HCEC 1CT (cell line): ENCODE measurements at regions not wholly inside any gene's neighbourhood (a gene's known extent, or its start where the extent isn't known, plus 50 kb on each side); places are given as distances from the start of the nearest gene placed in this dataset.
"Not testable (repeated sequence)": the region's sequence is repeated elsewhere in the genome, so short reads cannot be mapped to it uniquely, and the experiment has no call there.

Experiments used
- DNase-seq: peaks from one replicate; pipeline ENCODE4 v3.0.0-alpha.2; 2017

DNA sequence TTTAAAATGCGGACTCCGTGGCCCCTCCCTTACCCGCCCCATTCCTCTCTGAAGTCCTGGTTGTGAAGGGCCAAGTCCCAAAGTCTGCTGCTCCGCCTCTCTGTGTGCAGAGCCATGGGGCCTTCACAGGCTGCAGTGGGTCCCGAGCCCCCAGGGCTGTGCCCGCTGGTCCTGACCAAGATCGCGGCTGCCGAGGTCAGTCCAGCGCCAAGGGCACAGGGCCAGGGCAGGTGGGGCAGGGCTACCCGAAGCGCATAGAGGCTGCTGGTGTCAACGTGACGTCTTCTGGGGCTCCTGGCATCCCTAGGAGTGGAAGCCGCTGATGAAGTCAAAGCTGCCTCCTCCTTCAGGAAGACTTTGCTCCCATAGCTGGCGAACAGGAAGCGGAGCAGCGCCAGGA lies 858.8 kb downstream of the TUBA3C start:
- DNase-seq = not testable (repeated sequence)

DNA sequence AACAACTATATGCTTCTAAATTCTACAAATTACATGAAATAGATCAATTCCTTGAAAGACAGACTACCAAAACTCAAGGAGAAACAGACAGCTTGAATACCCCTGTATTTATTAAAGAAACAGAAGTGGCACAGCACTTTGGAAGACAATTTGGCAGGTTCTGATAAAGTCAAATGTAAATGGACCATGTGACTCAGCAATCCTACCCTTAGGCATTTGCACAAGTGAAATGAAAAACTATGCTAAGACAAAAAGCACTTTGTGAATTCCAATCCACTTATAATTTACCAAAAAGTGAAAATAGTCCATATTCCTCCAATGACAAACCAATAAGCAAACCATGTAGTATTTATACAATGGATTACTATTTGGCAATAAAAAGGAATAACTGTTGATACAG lies 862.0 kb downstream of the TUBA3C start:
- not testable (repeated sequence) for DNase-seq

DNA sequence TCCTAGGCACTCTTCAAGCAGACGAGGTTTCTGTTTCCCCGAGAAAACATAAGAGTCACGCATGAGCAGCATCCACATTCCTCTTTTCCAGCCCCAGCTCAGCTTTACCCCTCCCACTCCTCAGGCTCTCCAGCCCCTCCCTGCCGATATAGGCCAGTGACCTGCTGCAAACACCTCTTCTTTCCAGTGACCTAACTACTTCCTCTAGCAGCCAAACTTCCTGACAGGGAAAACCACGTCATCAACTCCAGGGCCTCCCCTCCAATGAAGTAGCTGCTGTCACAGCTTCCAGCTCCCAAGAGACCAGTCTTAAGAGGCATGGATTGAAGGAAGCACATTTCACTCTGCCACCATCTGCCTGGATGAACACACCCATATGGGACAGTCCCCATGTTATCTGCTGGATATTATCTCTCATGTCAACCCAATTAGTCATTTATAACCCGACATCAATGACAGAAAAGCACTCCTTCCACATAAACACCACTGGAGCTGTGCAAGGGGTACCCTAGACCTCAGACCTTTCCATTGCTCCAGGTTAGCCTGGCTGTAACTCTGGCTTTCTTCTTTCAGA lies 878.3 kb downstream of the TUBA3C start:
- DNase-seq = not testable (repeated sequence)

DNA sequence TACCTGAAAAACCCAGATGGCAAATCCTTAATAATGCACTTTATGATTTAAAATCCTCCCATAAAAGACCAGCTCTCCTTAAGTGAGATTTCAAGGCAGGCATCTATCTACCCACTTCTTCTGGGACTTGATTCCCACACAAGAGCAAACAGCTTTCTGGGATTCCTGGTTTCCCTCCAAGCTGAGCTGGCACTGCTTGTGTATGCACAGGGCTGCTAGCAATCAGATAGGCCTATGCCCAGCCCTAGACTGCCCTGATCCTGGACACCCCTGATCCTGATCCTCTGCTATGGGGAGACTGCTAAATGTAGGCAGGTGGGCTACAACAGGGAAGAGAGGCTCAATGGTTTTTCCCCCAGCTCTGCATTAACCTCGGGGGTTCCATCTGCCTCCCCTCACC lies 880.7 kb downstream of the TUBA3C start:
- DNase-seq = not testable (repeated sequence)

DNA sequence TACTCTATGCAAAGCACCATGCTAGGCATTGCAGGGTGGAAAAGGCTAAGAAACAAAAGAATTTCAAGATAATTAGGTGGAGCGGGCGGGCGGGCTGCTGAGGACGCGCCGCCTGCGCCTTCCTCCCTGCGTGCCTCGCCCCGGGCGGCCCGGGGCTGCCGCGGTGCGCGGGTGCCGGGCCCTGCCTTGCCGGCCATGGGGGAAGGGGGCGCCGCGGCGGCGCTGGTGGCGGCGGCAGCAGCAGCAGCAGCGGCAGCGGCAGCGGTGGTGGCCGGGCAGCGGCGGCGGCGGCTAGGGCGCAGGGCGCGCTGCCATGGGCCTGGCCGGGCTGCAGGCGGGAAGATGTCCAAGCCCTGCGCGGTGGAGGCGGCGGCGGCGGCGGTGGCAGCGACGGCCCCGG lies 884.3 kb downstream of the TUBA3C start:
- DNase-seq = not testable (repeated sequence)

DNA sequence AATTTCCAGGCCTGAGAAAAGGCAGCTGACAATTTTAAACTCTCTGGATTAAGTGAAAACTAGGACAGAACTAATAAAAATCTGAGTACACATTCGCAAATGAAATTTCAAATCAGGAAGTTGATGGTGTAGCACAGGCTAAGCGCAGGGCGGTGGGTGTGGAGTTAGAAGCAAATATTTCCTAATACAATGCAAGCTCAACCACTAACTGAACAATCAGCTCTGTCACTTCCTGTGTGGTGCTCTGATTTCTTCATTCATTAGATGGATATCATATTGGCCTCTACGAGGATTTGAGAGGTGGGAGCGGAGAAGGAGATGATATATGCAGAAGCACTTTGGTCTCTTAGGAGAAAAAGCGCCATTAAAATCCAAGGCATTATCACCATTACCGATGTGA lies 885.0 kb downstream of the TUBA3C start:
- not testable (repeated sequence) for DNase-seq

DNA sequence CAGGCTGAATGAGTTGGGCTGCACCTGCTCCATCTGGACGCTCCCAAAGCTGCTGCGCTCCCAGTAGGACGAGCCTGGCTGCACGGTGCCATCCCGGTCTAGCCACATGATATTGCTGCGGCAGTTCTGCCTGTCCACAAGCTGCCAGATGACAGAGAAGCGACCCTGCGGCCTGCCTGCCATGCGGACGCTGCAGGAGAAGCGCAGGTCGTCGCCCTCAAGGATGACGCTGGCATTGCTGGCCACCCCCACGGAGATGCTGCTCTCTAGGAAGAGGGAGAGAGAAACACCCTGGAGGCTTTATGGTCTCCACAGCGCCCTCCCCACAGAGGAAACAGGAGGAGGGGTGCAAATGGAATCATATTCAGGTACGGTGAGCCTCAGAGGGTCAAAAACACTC lies 887.3 kb downstream of the TUBA3C start:
- DNase-seq = not testable (repeated sequence)

DNA sequence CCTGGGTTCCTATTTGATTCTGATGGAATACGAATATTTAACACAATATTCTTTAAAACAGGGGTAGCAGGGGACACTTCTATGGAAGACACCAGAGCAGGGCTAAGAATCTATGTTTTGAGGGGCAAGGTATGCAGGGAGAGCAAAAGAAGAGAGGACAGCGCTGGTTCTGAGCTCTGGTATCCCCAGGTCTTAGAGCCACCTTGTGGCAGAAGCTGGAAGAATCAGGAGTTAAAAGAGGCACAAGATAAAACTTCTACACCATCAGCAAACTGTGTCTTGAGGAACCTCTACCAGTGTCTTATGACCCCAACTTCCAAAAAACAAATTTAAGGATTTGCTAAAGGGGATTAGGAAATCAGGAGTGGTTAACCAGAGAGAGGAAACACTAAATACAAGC lies 894.8 kb downstream of the TUBA3C start:
- DNase-seq = not testable (repeated sequence)

DNA sequence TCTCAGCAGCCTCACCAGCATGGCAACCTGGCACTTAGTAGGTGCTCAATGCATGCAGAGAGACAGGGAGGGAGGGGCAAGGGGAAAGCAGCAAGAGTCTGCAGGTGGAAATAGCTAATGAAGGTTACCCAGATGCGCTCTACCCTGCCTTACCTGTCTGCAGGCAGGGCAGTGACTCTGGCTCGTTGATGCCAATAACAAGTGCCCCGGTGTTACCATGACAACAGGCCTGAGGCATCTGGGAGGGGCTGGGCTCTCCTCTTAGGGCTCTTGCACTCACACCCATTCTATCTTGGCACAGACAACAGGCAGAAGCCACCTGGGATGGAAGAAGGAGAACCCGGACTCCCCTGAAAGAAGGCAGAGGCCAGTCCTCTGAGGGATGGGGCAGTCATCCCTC lies 896.0 kb downstream of the TUBA3C start:
- not testable (repeated sequence) for DNase-seq

DNA sequence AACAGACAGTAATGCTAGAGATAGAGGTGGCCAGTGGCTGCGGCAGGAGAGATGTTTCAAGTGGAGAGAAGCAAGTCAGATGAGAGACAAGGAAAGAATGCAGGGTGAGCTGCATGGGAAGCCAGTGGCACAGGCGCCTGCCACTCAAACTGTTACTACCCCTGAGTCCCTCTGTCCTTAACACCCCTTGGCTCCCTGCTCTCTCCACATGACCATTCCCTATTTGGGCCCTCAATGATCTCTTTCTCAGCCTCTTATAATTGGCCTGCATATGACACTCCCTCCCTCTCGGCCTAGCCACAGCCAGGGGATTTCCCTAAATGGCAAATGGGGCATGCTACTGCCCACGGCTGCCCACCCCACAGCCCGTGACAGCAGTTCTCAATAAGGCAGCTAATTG lies 897.6 kb downstream of the TUBA3C start:
- not testable (repeated sequence) for DNase-seq

DNA sequence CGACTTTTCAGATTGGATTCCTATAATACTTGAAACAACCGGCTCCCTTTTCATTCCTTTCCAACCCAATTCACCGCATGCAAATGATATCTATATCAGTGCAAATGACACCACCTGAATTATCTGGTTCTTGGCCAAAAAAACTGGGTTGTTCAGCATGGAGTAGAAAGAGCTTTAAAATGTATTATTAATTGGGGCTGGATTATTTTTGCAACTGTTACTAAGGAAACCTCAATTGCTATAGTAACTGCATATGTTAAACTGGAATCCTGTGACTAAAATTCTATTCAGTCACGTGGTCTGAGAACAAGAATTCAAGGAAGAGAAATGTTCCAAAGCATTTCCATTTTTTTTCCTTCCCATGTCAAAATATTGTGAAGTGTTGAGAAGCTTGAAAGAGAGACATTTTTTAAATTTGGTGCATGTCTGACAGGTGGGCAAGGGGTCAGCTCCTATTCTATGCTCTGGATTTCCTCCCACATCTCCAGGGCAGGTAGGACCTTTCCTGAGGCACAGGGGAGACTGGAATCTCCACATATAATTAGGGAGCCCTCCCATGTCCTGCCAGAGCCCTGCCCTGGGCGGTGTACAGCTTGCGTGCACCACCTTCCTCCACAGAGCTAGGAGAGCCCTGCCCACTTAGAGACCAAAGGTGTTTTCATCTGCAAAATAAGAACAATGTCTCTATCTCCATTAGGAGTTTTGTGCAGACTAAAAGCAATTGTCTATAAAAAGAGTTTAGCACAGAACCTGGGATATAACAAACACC lies 899.6 kb downstream of the TUBA3C start:
- not testable (repeated sequence) for DNase-seq

DNA sequence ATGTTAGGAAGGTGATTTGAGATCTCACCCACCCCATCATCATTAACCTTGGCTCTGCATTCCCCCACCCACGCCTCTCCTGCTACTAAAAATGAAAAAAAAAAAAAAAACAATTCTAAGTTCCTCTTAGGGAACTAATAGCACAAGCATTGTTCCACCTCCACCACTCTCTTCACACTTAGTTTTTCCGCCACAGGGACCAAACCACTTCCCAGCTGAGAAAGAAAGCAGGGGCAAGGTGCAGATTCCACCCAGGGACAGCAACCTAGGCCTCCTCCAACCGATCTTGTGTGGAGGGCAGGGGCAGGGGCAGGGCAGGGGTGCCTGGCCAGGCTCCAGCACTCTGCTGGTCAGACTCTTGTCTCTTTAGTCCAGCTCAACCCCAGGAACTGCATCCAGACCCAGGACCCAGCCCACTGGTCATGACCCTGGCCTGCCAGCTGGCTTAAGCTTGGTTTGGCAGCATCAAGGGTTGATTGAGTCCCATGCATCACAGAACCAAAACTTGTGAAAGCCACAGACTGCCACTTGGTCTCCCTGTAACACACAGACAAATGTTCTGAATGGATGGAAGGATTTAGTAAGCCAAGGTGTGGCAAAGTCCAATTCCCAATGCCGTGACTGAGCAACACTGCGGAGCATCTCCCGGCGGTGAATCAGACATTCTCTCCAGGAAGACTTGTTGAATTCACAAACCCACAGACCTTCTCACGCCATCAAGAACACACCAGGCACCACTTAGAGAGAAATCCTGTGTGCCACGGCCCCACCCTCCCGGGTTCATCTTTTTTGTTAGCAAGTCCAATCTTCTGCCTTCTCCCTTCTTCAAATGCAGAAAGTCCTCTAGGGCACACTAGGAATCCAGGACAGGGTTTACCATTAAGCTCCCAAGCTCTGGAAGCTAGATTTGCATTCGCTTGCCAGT lies 900.5 kb downstream of the TUBA3C start:
- not testable (repeated sequence) for DNase-seq

DNA sequence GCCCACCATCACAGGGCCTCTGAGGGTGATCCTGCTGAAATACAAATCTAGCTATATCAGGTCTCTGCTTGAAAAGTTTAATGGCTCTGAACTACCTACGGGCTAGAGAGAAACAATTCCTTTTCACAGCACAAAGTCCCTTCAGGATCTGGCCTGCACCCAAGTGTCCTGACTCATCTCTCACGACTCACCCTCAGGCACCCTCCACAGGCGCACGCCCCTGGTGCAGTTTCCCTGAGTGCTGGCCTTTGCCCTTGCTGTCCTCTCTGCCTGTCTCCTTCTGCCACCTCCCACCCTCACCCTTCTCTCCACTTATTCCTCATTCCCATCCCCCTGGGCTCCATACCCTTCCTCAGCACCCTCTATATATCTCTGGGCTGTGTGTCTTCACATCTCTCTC lies 901.7 kb downstream of the TUBA3C start:
- not testable (repeated sequence) for DNase-seq

DNA sequence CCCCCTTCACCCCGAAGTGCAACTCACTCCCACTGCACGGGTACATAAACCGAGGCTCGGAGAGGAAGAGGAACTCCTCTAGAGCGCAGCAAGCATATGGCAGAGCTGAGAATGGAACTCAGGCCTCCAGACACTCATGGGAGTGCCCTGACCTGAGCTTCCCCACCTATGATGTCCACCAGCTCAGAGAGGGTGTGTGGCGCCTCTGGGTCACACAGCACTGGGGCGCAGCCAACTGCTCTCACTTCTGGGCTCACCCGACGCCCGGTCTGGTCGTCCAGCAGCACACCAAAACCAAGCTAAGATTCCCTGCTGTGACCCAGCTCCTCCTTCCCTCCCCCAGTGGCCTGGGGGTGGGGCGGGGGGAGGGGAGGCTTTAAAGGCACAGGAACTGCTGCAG lies 904.3 kb downstream of the TUBA3C start:
- not testable (repeated sequence) for DNase-seq

DNA sequence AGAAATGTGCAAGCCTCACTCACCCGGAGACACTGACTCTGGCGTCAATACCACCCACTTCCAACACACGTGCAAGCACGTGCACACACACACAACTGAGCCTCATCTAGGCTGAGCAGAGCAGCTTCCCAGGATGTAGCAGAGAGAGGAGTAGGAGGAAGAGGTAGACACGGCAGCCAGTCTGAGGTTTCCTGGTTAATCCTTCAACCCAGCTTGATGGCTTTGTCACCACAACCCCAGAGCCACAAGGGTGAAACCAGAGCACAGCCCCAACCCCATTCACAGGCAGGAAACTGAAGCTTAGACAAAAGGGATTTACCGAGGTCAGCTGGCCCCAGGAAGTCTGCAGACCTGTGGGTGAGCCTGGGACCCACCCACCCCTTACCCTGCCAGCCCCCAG lies 905.3 kb downstream of the TUBA3C start:
- not testable (repeated sequence) for DNase-seq

DNA sequence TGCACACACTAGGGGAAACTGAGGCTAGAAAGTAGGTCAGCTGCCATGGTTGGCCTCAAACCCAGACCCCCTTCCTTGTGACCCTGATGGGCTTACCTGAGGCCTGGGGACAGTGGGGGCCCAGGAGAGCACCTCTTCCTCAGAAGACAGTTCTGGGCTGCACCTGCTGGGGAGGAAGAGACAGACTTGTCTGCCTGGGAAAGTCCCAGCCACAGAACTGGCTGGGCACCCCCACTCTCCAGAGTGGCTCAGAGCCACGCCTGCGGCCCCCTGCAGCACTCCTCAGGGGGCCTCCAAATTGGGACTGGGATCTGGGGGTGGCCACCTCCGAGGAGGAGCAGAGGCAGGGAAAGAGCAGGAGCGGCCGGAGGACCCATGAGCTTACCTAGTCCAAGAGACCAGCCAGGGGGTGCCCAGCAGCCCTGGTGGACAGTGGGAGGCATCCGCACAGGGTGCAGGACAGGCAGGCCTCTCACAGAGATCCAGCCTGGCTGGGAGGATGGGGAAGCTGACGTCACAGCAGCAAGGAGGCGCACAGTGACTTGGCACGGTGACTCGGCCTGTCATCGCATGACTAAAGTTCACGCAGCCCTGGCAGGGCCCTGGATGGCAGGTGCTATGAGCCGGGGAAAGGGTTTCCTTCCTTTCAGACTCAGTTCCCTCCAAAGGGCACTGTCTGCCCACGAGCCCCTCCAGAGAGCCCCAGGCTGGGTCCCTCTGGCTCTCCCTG lies 907.7 kb downstream of the TUBA3C start:
- not testable (repeated sequence) for DNase-seq

DNA sequence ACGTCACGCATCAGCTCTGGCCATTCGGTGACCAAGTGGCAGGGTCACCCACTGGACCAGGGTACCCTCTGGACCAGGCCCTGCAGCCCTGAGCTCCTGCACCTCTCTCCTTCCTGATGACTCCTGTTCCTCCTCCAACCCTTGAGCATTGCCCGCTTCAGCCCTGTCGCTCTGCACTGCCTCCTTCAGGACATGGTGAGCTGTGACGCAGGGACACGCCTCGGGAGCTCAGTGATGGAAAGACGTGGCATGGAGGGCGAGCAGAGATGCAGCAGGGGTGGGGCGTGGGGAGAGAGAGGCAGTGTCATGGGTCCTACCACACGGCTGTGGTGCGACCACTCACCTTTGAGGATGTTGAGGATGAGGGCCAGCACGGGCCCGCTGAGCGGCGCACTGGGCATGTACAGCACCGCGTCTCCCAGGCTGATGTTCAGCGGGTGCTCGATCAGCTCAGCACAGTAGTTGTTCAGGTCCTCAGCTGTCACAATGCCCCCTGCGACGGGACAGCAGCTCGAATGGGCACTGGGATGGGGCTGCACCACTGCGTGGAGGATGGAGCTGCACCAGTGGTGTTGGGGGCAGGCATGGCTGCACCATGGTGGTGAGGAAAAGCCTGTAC lies 922.7 kb downstream of the TUBA3C start:
- not testable (repeated sequence) for DNase-seq

DNA sequence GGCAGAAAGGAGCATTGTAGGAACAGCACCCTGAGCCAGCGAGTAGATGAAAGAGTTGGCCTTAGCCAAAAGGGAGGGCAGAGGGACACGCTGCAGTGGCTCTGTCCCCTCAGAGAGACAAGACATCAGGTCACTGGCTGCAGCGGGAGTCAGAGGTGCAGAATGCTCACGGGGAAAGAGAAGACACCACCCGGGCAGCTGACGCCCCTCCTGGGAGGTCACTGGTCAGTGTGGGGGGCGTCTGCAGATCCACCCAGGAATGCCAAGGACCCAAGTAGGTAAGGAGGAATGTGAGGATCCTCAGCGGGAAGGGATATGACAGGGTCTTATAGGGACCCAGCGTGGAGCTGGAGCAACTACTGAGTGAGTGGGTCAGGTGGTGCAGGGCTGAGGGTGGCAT lies 923.9 kb downstream of the TUBA3C start:
- not testable (repeated sequence) for DNase-seq

DNA sequence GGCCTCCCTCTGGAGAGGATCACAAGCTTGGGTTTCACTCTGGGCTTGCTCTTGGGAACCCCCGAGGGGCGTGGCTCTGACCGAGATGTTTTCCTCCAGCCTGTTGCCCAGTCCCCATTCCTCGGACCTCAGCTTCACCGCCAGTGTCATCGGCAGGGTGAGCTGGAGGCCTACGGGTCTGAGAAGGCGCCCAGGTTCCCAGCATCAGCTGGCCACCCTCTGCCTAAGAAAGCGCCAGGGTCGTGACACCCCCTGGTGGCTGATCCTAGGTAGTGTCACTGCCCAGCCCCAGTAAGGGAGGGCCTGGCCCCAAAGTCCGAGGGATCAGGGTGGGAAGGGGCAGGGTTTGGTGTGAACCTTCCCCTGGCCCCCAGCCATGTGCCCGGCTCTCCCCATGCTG lies 928.8 kb downstream of the TUBA3C start:
- DNase-seq = not testable (repeated sequence)

DNA sequence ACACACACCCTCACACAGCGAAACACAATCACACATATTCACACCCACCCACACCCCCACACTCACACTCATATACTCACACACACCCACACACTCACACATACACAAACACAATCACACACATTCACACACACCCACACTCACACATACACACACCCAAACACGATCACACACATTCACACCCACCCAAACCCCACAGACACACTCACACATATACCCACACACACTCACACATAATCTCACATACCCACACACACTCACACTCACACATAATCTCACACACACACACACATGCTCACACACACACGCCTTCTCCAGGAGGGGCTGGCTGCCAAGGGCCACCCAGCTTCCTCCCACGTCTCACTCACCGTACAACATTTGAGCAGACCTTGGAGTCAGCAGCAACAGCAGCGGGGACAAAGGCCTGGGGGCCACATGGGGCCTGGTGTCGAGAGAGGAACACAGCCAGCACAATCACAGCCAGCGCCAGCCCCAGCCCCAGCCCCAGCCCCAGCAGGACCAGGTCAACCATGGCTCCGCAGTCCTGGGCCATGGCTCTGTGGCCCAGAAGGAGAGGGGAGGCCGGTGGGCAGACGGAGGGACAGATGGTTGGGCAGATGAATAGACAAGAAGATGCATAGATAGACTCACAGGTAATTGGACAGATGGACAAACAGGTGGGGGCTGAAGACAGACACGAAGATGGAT lies 932.9 kb downstream of the TUBA3C start:
- DNase-seq = not testable (repeated sequence)

DNA sequence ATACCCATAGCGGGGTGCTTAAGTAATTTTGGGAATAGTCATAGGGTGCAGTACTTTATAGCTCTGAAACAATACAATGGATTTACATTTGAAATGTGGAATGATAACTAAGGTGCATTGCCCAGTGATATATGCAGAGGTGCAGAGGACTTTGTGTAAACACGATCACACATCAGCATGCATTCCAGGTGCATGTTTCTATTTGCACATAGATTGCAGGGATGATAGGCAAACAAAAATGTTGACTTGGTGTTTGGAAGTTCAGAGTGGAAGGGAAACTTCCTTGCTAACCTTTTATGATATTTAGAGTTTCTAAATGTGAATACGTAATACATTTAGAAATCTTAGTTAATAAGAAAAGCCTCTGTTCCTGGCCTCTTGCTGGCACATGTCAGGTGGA lies 941.5 kb downstream of the TUBA3C start:
- not testable (repeated sequence) for DNase-seq

DNA sequence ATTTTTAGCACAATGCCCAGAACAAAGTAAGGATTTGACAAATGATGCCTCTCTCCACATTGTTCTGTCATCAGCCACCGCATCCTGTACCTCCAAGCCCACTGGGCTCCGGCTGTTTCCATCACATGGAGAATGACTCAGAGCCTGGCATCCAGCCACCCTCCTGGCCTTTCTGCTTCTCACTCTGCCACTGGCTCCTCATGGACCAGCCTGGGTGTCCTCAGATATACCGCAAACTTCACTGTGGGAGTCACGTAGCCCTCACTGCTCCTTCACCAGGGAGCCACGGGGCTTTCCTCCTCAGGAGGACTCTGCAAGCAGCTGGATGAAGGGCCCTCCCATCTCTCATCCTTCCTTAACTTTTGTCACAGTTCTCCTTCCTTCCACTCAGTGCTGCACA lies 943.0 kb downstream of the TUBA3C start:
- DNase-seq = not testable (repeated sequence)
